HEK293T (cell line): ENCODE measurements at regions not wholly inside any gene's neighbourhood (a gene's known extent, or its start where the extent isn't known, plus 50 kb on each side); places are given as distances from the start of the nearest gene placed in this dataset.

Source experiments
- ARNT ChIP-seq: fragments of 450-650 bp; IDR thresholded peaks from 2 replicates; pipeline ENCODE4 v1.6.1; 2017; ENCODE audit warnings: mild to moderate bottlenecking
- BHLHE40 ChIP-seq: fragments of 450-650 bp; IDR thresholded peaks from 2 replicates; pipeline ENCODE4 v1.6.1; 2016; ENCODE audit warnings: mild to moderate bottlenecking, moderate library complexity, borderline replicate concordance
- ELF4 ChIP-seq: fragments of 450-650 bp; IDR thresholded peaks from 2 replicates; pipeline ENCODE4 v1.6.1; 2017; ENCODE audit warnings: antibody characterized with exemption
- FOXA1 ChIP-seq: fragments of 450-650 bp; IDR thresholded peaks from 2 replicates; pipeline ENCODE4 v1.6.1; 2016; ENCODE audit warnings: mild to moderate bottlenecking
- FOXM1 ChIP-seq: fragments of 450-650 bp; IDR thresholded peaks from 2 replicates; pipeline ENCODE4 v1.6.1; 2017; ENCODE audit warnings: mild to moderate bottlenecking, borderline replicate concordance
- L3MBTL2 ChIP-seq: fragments of 450-650 bp; conservative IDR thresholded peaks from 2 replicates; pipeline ENCODE4 v1.6.1; 2016; ENCODE audit warnings: mild to moderate bottlenecking
- NFRKB ChIP-seq: fragments of 450-650 bp; IDR thresholded peaks from 2 replicates; pipeline ENCODE4 v1.6.1; 2016; ENCODE audit warnings: mild to moderate bottlenecking, moderate library complexity
- SP1 ChIP-seq: fragments of 450-650 bp; IDR thresholded peaks from 2 replicates; pipeline ENCODE4 v1.6.1; 2017
- SUZ12 ChIP-seq: fragments of 450-650 bp; IDR thresholded peaks from 2 replicates; pipeline ENCODE4 v1.6.1; 2016; ENCODE audit warnings: mild to moderate bottlenecking
- ZNF384 ChIP-seq: fragments of 450-650 bp; IDR thresholded peaks from 2 replicates; pipeline ENCODE4 v1.6.1; 2016
- TF ChIP-seq, protein P1 (sequence below): fragments of 450-650 bp; IDR thresholded peaks from 2 replicates; pipeline ENCODE4 v1.6.1; 2016

DNA sequence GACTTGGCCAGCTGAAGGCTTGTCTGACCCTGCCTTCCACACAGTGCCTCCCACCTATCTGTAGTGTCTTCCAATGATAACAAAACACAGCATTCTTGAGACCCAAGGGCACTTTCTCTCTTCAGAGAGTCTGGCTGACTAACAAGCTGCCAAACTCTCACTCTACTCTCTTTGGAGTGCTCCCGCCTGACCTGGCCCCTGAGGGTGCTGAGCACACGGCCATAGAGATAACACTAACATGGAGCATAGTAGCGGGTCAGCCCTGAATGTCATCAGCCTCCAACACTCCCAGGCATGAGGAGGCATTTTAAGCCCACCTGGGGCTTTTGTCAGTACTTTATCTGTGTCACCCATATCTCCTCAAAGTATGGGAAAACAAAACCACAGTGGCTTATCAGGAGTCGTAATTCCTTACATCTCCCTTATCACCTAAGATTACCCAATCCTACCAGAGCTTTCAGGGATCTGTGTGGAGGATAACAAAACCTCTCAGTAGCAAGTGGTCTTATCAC is 160.3 kb upstream of the TCF4 start:
- TF ChIP-seq FOXA1 (no peak), FOXM1 (no peak), SP1 (no peak), BHLHE40 (no peak), ZNF384 (no peak), SUZ12 (no peak), ELF4 (no peak), L3MBTL2 (no peak), ARNT (no peak), NFRKB (no peak)
- TF ChIP-seq, protein P1, sequence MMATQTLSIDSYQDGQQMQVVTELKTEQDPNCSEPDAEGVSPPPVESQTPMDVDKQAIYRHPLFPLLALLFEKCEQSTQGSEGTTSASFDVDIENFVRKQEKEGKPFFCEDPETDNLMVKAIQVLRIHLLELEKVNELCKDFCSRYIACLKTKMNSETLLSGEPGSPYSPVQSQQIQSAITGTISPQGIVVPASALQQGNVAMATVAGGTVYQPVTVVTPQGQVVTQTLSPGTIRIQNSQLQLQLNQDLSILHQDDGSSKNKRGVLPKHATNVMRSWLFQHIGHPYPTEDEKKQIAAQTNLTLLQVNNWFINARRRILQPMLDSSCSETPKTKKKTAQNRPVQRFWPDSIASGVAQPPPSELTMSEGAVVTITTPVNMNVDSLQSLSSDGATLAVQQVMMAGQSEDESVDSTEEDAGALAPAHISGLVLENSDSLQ: no peak
